Uterus (tissue), 2 donors: ENCODE measurements at regions not wholly inside any gene's neighbourhood (a gene's known extent, or its start where the extent isn't known, plus 50 kb on each side); places are given as distances from the start of the nearest gene placed in this dataset.

ENCODE experiments used
- CTCF ChIP-seq, 4 experiments: fragments of 200-600 bp in 2 of 4; fragments of 450-650 bp in 2 of 4; sonication (generic) in 2 of 4; IDR thresholded peaks; one replicate each; pipeline ENCODE4 v1.5.1; 2016 to 2019; ENCODE audit warnings: antibody characterized with exemption in 4 of 4, mild to moderate bottlenecking in 2 of 4, moderate library complexity in 1 of 4
- POLR2A ChIP-seq, 2 donors: fragments of 450-650 bp; IDR thresholded peaks; one replicate each; pipeline ENCODE4 v1.6.1; 2016; ENCODE audit warnings: antibody characterized with exemption in 2 of 2, mild to moderate bottlenecking in 1 of 2, moderate library complexity in 1 of 2

- TF ChIP-seq CTCF (IDR thresholded peaks at IDR 0.05), result no peak
- no peak for TF ChIP-seq POLR2A (IDR thresholded peaks at IDR 0.05)
Measured at GRCh38 chr1:195481293-195481692, 1126.9 kb downstream of the KCNT2 start.
